A549 (cell line): ENCODE measurements at regions not wholly inside any gene's neighbourhood (a gene's known extent, or its start where the extent isn't known, plus 50 kb on each side); places are given as distances from the start of the nearest gene placed in this dataset.

Experiments
- CBX2 ChIP-seq: fragments of 200-600 bp; sonication (generic); IDR thresholded peaks from 2 replicates; pipeline ENCODE4 v1.6.1; 2016; ENCODE audit warnings: low read depth, mild to moderate bottlenecking, borderline replicate concordance
- CEBPB ChIP-seq, 2 experiments: fragments of >200 bp in 1 of 2; sonication (Bioruptor Twin) in 1 of 2; formaldehyde crosslinking in 1 of 2; IDR thresholded peaks; 2 replicates each; pipeline ENCODE4 v1.6.1; 2012 to 2016
- CTCF ChIP-seq: fragments of >200 bp; sonication (Bioruptor Twin); formaldehyde crosslinking; IDR thresholded peaks from 3 replicates; pipeline ENCODE4 v1.5.1; 2016
- ELK1 ChIP-seq: fragments of 150-350 bp; IDR thresholded peaks from 2 replicates; pipeline ENCODE4 v1.6.1; 2014; ENCODE audit warnings: low read depth, mild to moderate bottlenecking, low read length
- EP300 ChIP-seq, 2 experiments: fragments of >200 bp; sonication (Bioruptor Twin); formaldehyde crosslinking; IDR thresholded peaks; 2 replicates in 1 of 2; 3 replicates in 1 of 2; pipeline ENCODE4 v1.6.1; 2016 to 2017
- NPAS2 ChIP-seq: fragments of 250-450 bp; sonication (Bioruptor Pico); IDR thresholded peaks from 2 replicates; pipeline ENCODE4 v1.8.0; 2022; ENCODE audit warnings: mild to moderate bottlenecking, moderate library complexity, borderline replicate concordance
- POLR2A ChIP-seq: IDR thresholded peaks from 2 replicates; pipeline ENCODE4 v1.6.1; 2012; ENCODE audit warnings: mild to moderate bottlenecking, low read length
- RCOR1 ChIP-seq: fragments of 150-350 bp; IDR thresholded peaks from 2 replicates; pipeline ENCODE4 v1.6.1; 2014; ENCODE audit warnings: antibody characterized with exemption, low read length, low read depth
- RFX5 ChIP-seq: fragments of 450-650 bp; IDR thresholded peaks from 2 replicates; pipeline ENCODE4 v1.7.1; 2014; ENCODE audit warnings: antibody characterized with exemption, mild to moderate bottlenecking, moderate library complexity
- TF ChIP-seq, protein P1 (sequence below): fragments of 200-600 bp; sonication (generic); IDR thresholded peaks from 2 replicates; pipeline ENCODE4 v1.6.1; 2016; ENCODE audit warnings: antibody characterized with exemption, mild to moderate bottlenecking, moderate library complexity
- TF ChIP-seq, protein P2 (sequence below): fragments of >200 bp; sonication (Bioruptor Twin); formaldehyde crosslinking; IDR thresholded peaks from 3 replicates; pipeline ENCODE4 v1.6.1; 2016

DNA sequence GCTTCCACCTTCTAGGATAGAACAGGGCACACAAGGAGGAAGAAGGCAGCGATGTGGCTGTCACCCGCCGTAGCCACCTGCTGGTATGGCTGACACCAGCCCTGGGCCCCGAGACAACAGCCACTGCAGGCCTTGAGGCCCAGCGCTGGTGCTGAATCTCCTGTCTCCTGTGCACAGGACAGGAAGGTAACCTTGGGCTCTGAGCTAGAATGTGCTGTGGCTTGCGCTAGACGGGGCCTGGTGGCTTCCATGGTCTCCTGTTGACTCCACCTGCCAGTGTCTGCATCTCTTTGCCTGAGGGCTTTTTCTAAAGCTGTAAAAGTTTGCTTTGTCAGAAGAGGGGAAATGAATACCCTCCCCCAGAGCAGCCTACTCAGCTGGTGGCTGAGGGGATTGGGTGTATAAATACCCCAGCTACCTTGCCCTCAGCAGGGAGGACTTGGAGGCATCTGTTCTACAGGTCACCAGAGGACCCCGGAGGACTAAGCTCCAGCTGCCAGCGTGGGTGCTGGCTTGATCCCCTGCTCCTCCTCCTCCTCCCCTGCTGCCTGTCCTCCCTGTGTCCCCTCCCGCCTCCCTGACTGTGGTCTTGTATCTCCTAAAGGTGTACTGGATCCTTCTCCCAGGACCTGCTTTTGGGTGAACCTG, 76.1 kb upstream of the SDK2 start:
- no peak for TF ChIP-seq ELK1
- no peak for TF ChIP-seq CTCF
- TF ChIP-seq CEBPB (IDR thresholded peaks at IDR 0.05) = no peak
- TF ChIP-seq POLR2A = no peak
- no peak for TF ChIP-seq NPAS2 (CRISPR knock-in tag)
- TF ChIP-seq CBX2 = no peak
- TF ChIP-seq, protein P1, sequence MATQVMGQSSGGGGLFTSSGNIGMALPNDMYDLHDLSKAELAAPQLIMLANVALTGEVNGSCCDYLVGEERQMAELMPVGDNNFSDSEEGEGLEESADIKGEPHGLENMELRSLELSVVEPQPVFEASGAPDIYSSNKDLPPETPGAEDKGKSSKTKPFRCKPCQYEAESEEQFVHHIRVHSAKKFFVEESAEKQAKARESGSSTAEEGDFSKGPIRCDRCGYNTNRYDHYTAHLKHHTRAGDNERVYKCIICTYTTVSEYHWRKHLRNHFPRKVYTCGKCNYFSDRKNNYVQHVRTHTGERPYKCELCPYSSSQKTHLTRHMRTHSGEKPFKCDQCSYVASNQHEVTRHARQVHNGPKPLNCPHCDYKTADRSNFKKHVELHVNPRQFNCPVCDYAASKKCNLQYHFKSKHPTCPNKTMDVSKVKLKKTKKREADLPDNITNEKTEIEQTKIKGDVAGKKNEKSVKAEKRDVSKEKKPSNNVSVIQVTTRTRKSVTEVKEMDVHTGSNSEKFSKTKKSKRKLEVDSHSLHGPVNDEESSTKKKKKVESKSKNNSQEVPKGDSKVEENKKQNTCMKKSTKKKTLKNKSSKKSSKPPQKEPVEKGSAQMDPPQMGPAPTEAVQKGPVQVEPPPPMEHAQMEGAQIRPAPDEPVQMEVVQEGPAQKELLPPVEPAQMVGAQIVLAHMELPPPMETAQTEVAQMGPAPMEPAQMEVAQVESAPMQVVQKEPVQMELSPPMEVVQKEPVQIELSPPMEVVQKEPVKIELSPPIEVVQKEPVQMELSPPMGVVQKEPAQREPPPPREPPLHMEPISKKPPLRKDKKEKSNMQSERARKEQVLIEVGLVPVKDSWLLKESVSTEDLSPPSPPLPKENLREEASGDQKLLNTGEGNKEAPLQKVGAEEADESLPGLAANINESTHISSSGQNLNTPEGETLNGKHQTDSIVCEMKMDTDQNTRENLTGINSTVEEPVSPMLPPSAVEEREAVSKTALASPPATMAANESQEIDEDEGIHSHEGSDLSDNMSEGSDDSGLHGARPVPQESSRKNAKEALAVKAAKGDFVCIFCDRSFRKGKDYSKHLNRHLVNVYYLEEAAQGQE = no peak
- no peak for TF ChIP-seq RFX5
- TF ChIP-seq RCOR1 = no peak
- TF ChIP-seq EP300 (IDR thresholded peaks at IDR 0.05) = no peak
- TF ChIP-seq, protein P2, sequence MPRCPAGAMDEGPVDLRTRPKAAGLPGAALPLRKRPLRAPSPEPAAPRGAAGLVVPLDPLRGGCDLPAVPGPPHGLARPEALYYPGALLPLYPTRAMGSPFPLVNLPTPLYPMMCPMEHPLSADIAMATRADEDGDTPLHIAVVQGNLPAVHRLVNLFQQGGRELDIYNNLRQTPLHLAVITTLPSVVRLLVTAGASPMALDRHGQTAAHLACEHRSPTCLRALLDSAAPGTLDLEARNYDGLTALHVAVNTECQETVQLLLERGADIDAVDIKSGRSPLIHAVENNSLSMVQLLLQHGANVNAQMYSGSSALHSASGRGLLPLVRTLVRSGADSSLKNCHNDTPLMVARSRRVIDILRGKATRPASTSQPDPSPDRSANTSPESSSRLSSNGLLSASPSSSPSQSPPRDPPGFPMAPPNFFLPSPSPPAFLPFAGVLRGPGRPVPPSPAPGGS = no peak
